ENCODE measurements at regions not wholly inside any gene's neighbourhood (a gene's known extent, or its start where the extent isn't known, plus 50 kb on each side); places are given as distances from the start of the nearest gene placed in this dataset.

GRCh38 chr5:4420177-4420576 is 720.0 kb upstream of the ADAMTS16 start:
- H3K36me3 ChIP-seq (ENCODE audit: insufficient read depth, low read depth, low read length), result no peaks in the 10 kb centered on the region
- no peaks in the 10 kb centered on the region for H3K27me3 ChIP-seq (ENCODE audit: insufficient read depth, low read length)
- H3K9ac ChIP-seq (ENCODE audit: low read depth, low read length), result no peak overlapping the region
- H3K4me3 ChIP-seq (ENCODE audit: low read length), result no peak overlapping the region
- no peak overlapping the region for H3K27ac ChIP-seq (ENCODE audit: low read length)
- H3K4me1 ChIP-seq (ENCODE audit: insufficient read depth, low read length), result no peaks in the 10 kb centered on the region
- H3K9me3 ChIP-seq (ENCODE audit: insufficient read depth, low read depth, low read length), result no peaks in the 10 kb centered on the region

- no peak overlapping the region for H3K4me3 ChIP-seq (ENCODE audit: low read length)
- no peaks in the 10 kb centered on the region for H3K27me3 ChIP-seq (ENCODE audit: insufficient read depth, low read length)
- no peaks in the 10 kb centered on the region for H3K36me3 ChIP-seq (ENCODE audit: insufficient read depth, low read depth, low read length)
- H3K9ac ChIP-seq (ENCODE audit: low read depth, low read length), result no peak overlapping the region
- no peaks in the 10 kb centered on the region for H3K4me1 ChIP-seq (ENCODE audit: insufficient read depth, low read length)
- H3K27ac ChIP-seq (ENCODE audit: low read length), result no peak overlapping the region
- H3K9me3 ChIP-seq (ENCODE audit: insufficient read depth, low read depth, low read length), result no peaks in the 10 kb centered on the region
Observed at GRCh38 chr5:4420681-4421080, 719.4 kb upstream of the ADAMTS16 start.

GRCh38 chr5:4422247-4422646 is 717.9 kb upstream of the ADAMTS16 start:
- H3K4me3 ChIP-seq (ENCODE audit: low read length), result no peak overlapping the region
- H3K27ac ChIP-seq (ENCODE audit: low read length), result no peak overlapping the region
- H3K36me3 ChIP-seq (ENCODE audit: insufficient read depth, low read depth, low read length), result no peaks in the 10 kb centered on the region
- H3K9me3 ChIP-seq (ENCODE audit: insufficient read depth, low read depth, low read length), result no peaks in the 10 kb centered on the region
- no peaks in the 10 kb centered on the region for H3K4me1 ChIP-seq (ENCODE audit: insufficient read depth, low read length)
- H3K9ac ChIP-seq (ENCODE audit: low read depth, low read length), result no peak overlapping the region
- no peaks in the 10 kb centered on the region for H3K27me3 ChIP-seq (ENCODE audit: insufficient read depth, low read length)

GRCh38 chr5:4424895-4425294 is 715.2 kb upstream of the ADAMTS16 start:
- Histone ChIP-seq H3K9me3 (ENCODE audit: insufficient read depth, low read depth, low read length) (no peaks in the 10 kb centered on the region), H3K4me1 (ENCODE audit: insufficient read depth, low read length) (no peaks in the 10 kb centered on the region), H3K27ac (ENCODE audit: low read length) (no peak overlapping the region), H3K27me3 (ENCODE audit: insufficient read depth, low read length) (no peaks in the 10 kb centered on the region), H3K4me3 (ENCODE audit: low read length) (no peak overlapping the region), H3K9ac (ENCODE audit: low read depth, low read length) (no peak overlapping the region), H3K36me3 (ENCODE audit: insufficient read depth, low read depth, low read length) (no peaks in the 10 kb centered on the region)

- peaks cover 5% of the 10 kb centered on the region; the same call in 1 of the 2 replicates for H3K9me3 ChIP-seq (ENCODE audit: insufficient read depth, low read depth, low read length)
- no peak overlapping the region for H3K27ac ChIP-seq (ENCODE audit: low read length)
- no peak overlapping the region for H3K4me3 ChIP-seq (ENCODE audit: low read length)
- H3K9ac ChIP-seq (ENCODE audit: low read depth, low read length), result no peak overlapping the region
- H3K36me3 ChIP-seq (ENCODE audit: insufficient read depth, low read depth, low read length), result no peaks in the 10 kb centered on the region
- no peaks in the 10 kb centered on the region for H3K27me3 ChIP-seq (ENCODE audit: insufficient read depth, low read length)
- no peaks in the 10 kb centered on the region for H3K4me1 ChIP-seq (ENCODE audit: insufficient read depth, low read length)
Observed at GRCh38 chr5:4440536-4440935, 699.6 kb upstream of the ADAMTS16 start.

- Histone ChIP-seq H3K9me3 (ENCODE audit: insufficient read depth, low read depth, low read length) (peaks cover 5% of the 10 kb centered on the region; the same call in 1 of the 2 replicates), H3K4me1 (ENCODE audit: insufficient read depth, low read length) (no peaks in the 10 kb centered on the region), H3K4me3 (ENCODE audit: low read length) (no peak overlapping the region), H3K27me3 (ENCODE audit: insufficient read depth, low read length) (no peaks in the 10 kb centered on the region), H3K9ac (ENCODE audit: low read depth, low read length) (no peak overlapping the region), H3K36me3 (ENCODE audit: insufficient read depth, low read depth, low read length) (no peaks in the 10 kb centered on the region), H3K27ac (ENCODE audit: low read length) (no peak overlapping the region)
Observed at GRCh38 chr5:4442221-4442620, 697.9 kb upstream of the ADAMTS16 start.

- Histone ChIP-seq H3K27me3 (ENCODE audit: insufficient read depth, low read length) (no peaks in the 10 kb centered on the region), H3K9ac (ENCODE audit: low read depth, low read length) (no peak overlapping the region), H3K4me3 (ENCODE audit: low read length) (no peak overlapping the region)
Observed at GRCh38 chr5:4447657-4448056, 692.5 kb upstream of the ADAMTS16 start.

GRCh38 chr5:4453655-4454054 is 686.5 kb upstream of the ADAMTS16 start:
- Histone ChIP-seq H3K36me3 (ENCODE audit: insufficient read depth, low read depth, low read length) (no peaks in the 10 kb centered on the region), H3K4me1 (ENCODE audit: insufficient read depth, low read length) (no peaks in the 10 kb centered on the region), H3K9me3 (ENCODE audit: insufficient read depth, low read depth, low read length) (no peaks in the 10 kb centered on the region), H3K4me3 (ENCODE audit: low read length) (no peak overlapping the region), H3K27me3 (ENCODE audit: insufficient read depth, low read length) (no peaks in the 10 kb centered on the region), H3K27ac (ENCODE audit: low read length) (no peak overlapping the region), H3K9ac (ENCODE audit: low read depth, low read length) (no peak overlapping the region)

More at GRCh38 chr5:4447657-4448056, 692.5 kb upstream of the ADAMTS16 start:
- Histone ChIP-seq H3K36me3 (ENCODE audit: insufficient read depth, low read depth, low read length) (no peaks in the 10 kb centered on the region), H3K27ac (ENCODE audit: low read length) (no peak overlapping the region), H3K9me3 (ENCODE audit: insufficient read depth, low read depth, low read length) (no peaks in the 10 kb centered on the region), H3K4me1 (ENCODE audit: insufficient read depth, low read length) (no peaks in the 10 kb centered on the region)

GRCh38 chr5:4479426-4479825 is 660.7 kb upstream of the ADAMTS16 start:
- H3K27me3 ChIP-seq (ENCODE audit: insufficient read depth, low read length), result no peaks in the 10 kb centered on the region
- no peak overlapping the region for H3K9ac ChIP-seq (ENCODE audit: low read depth, low read length)
- H3K4me3 ChIP-seq (ENCODE audit: low read length), result no peak overlapping the region
- H3K27ac ChIP-seq (ENCODE audit: low read length), result no peak overlapping the region
- no peaks in the 10 kb centered on the region for H3K9me3 ChIP-seq (ENCODE audit: insufficient read depth, low read depth, low read length)
- peaks cover 5% of the 10 kb centered on the region; the same call in 1 of the 2 replicates for H3K4me1 ChIP-seq (ENCODE audit: insufficient read depth, low read length)
- no peaks in the 10 kb centered on the region for H3K36me3 ChIP-seq (ENCODE audit: insufficient read depth, low read depth, low read length)

GRCh38 chr5:4480528-4481349 is 659.4 kb upstream of the ADAMTS16 start:
- H3K36me3 ChIP-seq (ENCODE audit: insufficient read depth, low read depth, low read length), result no peaks in the 10 kb centered on the region
- H3K9ac ChIP-seq (ENCODE audit: low read depth, low read length), result no peak overlapping the region
- H3K27me3 ChIP-seq (ENCODE audit: insufficient read depth, low read length), result no peaks in the 10 kb centered on the region
- peaks cover 4% of the 10 kb centered on the region; the same call in 1 of the 2 replicates for H3K4me1 ChIP-seq (ENCODE audit: insufficient read depth, low read length)
- no peak overlapping the region for H3K4me3 ChIP-seq (ENCODE audit: low read length)
- H3K27ac ChIP-seq (ENCODE audit: low read length), result no peak overlapping the region
- no peaks in the 10 kb centered on the region for H3K9me3 ChIP-seq (ENCODE audit: insufficient read depth, low read depth, low read length)

- no peak overlapping the region for H3K27ac ChIP-seq (ENCODE audit: low read length)
- no peaks in the 10 kb centered on the region for H3K4me1 ChIP-seq (ENCODE audit: insufficient read depth, low read length)
- no peaks in the 10 kb centered on the region for H3K9me3 ChIP-seq (ENCODE audit: insufficient read depth, low read depth, low read length)
- H3K27me3 ChIP-seq (ENCODE audit: insufficient read depth, low read length), result no peaks in the 10 kb centered on the region
- H3K4me3 ChIP-seq (ENCODE audit: low read length), result no peak overlapping the region
- no peaks in the 10 kb centered on the region for H3K36me3 ChIP-seq (ENCODE audit: insufficient read depth, low read depth, low read length)
- no peak overlapping the region for H3K9ac ChIP-seq (ENCODE audit: low read depth, low read length)
Observed at GRCh38 chr5:4487581-4487980, 652.5 kb upstream of the ADAMTS16 start.

GRCh38 chr5:4511996-4512656 is 628.0 kb upstream of the ADAMTS16 start:
- no peaks in the 10 kb centered on the region for H3K27me3 ChIP-seq (ENCODE audit: insufficient read depth, low read length)
- no peak overlapping the region for H3K27ac ChIP-seq (ENCODE audit: low read length)
- no peaks in the 10 kb centered on the region for H3K36me3 ChIP-seq (ENCODE audit: insufficient read depth, low read depth, low read length)
- no peaks in the 10 kb centered on the region for H3K9me3 ChIP-seq (ENCODE audit: insufficient read depth, low read depth, low read length)
- H3K4me1 ChIP-seq (ENCODE audit: insufficient read depth, low read length), result no peaks in the 10 kb centered on the region; the same call in 1 of the 2 replicates
- no peak overlapping the region for H3K9ac ChIP-seq (ENCODE audit: low read depth, low read length)
- no peak overlapping the region for H3K4me3 ChIP-seq (ENCODE audit: low read length)

All from iPS-20b (cell line).